ENCODE measurements at regions not wholly inside any gene's neighbourhood (a gene's known extent, or its start where the extent isn't known, plus 50 kb on each side); places are given as distances from the start of the nearest gene placed in this dataset.

DNA sequence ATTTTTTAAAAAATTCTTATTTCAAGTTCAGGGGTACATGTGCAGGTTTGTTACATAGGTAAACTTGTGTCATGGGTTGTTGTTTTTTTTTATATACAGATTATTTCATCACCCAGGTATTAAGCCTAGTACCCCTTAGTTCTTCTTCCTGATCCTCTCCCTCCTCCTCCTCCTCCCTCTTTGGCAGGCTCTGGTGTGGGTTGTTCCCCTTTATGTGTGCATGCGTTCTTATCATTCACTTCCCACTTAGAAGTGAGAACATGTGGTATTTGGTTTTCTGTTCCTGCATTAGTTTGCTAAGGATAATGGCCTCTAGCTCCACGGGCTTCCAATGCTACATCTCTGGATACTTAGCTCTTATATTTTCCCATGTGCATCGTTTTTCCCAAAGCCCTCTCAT lies 404.4 kb downstream of the HAPSTR1 start:
- Histone ChIP-seq H3K4me3 (no peak overlapping the region), H3K4me1 (no peaks in the 10 kb centered on the region), H3K9me3 (no peaks in the 10 kb centered on the region), H3K27ac (no peak overlapping the region), H3K36me3 (no peaks in the 10 kb centered on the region), H3K27me3 (no peaks in the 10 kb centered on the region)
- no peak for DNase-seq
- intact Hi-C loops (cut with DNase I): no loop called here
- TF ChIP-seq EP300 (IDR thresholded peaks at IDR 0.05) (no peak), POLR2A (IDR thresholded peaks at IDR 0.05) (no peak), POLR2AphosphoS5 (IDR thresholded peaks at IDR 0.05) (no peak)
- TF ChIP-seq, protein P1, sequence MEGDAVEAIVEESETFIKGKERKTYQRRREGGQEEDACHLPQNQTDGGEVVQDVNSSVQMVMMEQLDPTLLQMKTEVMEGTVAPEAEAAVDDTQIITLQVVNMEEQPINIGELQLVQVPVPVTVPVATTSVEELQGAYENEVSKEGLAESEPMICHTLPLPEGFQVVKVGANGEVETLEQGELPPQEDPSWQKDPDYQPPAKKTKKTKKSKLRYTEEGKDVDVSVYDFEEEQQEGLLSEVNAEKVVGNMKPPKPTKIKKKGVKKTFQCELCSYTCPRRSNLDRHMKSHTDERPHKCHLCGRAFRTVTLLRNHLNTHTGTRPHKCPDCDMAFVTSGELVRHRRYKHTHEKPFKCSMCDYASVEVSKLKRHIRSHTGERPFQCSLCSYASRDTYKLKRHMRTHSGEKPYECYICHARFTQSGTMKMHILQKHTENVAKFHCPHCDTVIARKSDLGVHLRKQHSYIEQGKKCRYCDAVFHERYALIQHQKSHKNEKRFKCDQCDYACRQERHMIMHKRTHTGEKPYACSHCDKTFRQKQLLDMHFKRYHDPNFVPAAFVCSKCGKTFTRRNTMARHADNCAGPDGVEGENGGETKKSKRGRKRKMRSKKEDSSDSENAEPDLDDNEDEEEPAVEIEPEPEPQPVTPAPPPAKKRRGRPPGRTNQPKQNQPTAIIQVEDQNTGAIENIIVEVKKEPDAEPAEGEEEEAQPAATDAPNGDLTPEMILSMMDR (IDR thresholded peaks at IDR 0.05): no peak
- WGBS, 2 donors: 63 to 74% methylated on average over 3 of the region's 3 CpGs

DNA sequence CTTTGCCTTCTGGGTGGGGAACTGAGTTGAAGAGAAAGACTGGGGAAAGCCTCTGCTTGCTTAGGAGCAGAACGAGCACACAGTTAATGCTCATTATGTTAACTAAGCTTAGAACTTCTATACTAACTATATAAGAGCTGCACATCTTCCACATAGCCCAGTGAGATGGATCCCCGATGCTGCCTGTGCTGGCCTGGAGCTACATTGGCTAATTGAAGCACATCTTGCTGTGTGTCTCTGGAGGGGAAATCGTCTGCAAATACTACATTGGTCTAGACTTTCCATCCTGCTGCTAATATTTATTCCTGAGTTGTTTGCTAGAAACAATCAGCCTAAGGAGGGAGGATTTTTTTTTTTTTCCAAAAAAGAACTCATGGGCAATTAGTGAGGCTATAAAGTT lies 406.3 kb downstream of the HAPSTR1 start:
- intact Hi-C loops (cut with DNase I): no loop called here
- H3K36me3 ChIP-seq: no peaks in the 10 kb centered on the region
- H3K4me1 ChIP-seq: no peaks in the 10 kb centered on the region
- H3K27ac ChIP-seq: no peak overlapping the region
- no peak for TF ChIP-seq POLR2A (IDR thresholded peaks at IDR 0.05)
- TF ChIP-seq, protein P1 (IDR thresholded peaks at IDR 0.05): no peak
- TF ChIP-seq POLR2AphosphoS5 (IDR thresholded peaks at IDR 0.05): no peak
- no peak for TF ChIP-seq EP300 (IDR thresholded peaks at IDR 0.05)
- H3K9me3 ChIP-seq: no peaks in the 10 kb centered on the region
- H3K4me3 ChIP-seq: no peak overlapping the region
- 84% methylated on average over 3 of the region's 3 CpGs for WGBS, 2 donors
- H3K27me3 ChIP-seq: no peaks in the 10 kb centered on the region
- DNase-seq: no peak

DNA sequence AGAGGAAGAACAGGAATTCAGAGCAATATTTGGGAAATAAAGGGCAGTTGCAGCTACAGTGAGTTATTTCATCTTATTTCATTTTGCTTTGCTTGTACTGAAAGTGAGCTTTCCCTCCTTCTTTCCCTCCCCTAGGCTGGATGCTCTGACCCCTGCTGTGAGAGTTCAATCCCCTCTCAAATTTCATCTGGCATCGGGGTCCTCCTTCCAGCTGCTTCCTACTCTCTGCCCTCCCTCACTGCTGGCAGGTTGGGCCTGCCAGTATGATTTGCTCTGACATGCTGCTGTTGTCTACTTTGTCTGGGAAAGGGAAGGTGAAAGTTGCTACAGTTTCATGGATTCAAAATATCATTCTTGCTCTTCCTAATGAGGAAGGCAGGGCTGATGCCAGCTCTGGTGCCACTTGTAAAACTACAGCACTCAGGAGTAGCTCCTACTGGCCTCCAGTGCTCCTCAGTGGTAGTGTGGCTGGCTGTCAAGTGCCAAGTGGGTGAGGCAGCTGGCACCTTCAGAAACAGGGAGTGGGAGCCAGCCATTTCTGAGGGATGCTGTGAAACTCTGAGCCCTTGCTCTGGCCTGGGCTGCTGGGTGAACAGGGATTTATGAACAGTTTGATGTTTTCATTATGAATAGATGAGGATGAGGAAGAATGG lies 408.6 kb downstream of the HAPSTR1 start:
- TF ChIP-seq POLR2AphosphoS5 (IDR thresholded peaks at IDR 0.05) (no peak), EP300 (IDR thresholded peaks at IDR 0.05) (no peak), POLR2A (IDR thresholded peaks at IDR 0.05) (no peak)
- TF ChIP-seq, protein P1 (IDR thresholded peaks at IDR 0.05): no peak
- Histone ChIP-seq H3K27ac (no peak overlapping the region), H3K4me3 (no peak overlapping the region), H3K4me1 (no peaks in the 10 kb centered on the region), H3K27me3 (no peaks in the 10 kb centered on the region), H3K36me3 (no peaks in the 10 kb centered on the region), H3K9me3 (no peaks in the 10 kb centered on the region)
- DNase-seq: peak; percentile 64
- WGBS, 2 donors: 21 to 70% methylated on average over 1 of the region's 1 CpG
- intact Hi-C loops (cut with DNase I): no loop called here

DNA sequence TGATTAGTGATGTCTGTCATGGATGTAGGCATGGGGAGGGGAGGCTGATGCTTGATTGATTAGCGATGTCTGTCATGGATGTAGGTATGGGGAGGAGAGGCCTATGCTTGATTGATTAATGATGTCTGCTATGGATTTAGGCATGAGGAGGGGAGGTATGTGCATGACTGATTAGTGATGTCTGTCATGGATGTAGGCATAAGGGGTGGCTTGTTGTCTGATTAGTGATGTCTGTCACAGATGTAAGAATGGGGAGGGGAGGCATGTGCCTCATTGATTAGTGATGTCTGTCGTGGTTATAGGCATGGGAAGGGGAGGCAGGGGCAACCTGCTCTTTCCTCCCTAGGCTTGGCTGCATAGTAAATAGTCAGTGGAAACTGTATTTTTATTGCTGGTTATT lies 409.4 kb downstream of the HAPSTR1 start:
- WGBS, 2 donors: 87 to 90% methylated on average over 2 of the region's 2 CpGs
- H3K4me1 ChIP-seq: no peaks in the 10 kb centered on the region
- no peaks in the 10 kb centered on the region for H3K27me3 ChIP-seq

More for the DNA sequence above, 409.4 kb downstream of the HAPSTR1 start:
- Histone ChIP-seq H3K9me3 (no peaks in the 10 kb centered on the region), H3K36me3 (no peaks in the 10 kb centered on the region), H3K27ac (no peak overlapping the region), H3K4me3 (no peak overlapping the region)
- intact Hi-C loops (cut with DNase I): no loop called here
- TF ChIP-seq POLR2AphosphoS5 (IDR thresholded peaks at IDR 0.05) (no peak), EP300 (IDR thresholded peaks at IDR 0.05) (no peak), POLR2A (IDR thresholded peaks at IDR 0.05) (no peak)
- TF ChIP-seq, protein P1 (IDR thresholded peaks at IDR 0.05): no peak
- DNase-seq: no peak

Measured in sigmoid colon (tissue), 6 donors.